ENCODE measurements at regions not wholly inside any gene's neighbourhood (a gene's known extent, or its start where the extent isn't known, plus 50 kb on each side); places are given as distances from the start of the nearest gene placed in this dataset.

GRCh38 chr21:28237661-28238060, 755.0 kb downstream of the LTN1 start:
- no peak overlapping the region for H2BK15ac ChIP-seq (ENCODE audit: low read depth, poor library complexity, severe bottlenecking)
- H3K18ac ChIP-seq (ENCODE audit: low read depth in 1 of 2, low read length in 2 of 2) = peak overlapping the region; percentile 5 to 63
- no peak overlapping the region for H2BK120ac ChIP-seq (ENCODE audit: low read depth, low read length)
- H4K8ac ChIP-seq (ENCODE audit: low read length) = no peak overlapping the region
- no peaks in the 10 kb centered on the region for H3K79me1 ChIP-seq (replicated peaks; ENCODE audit: low read length, poor library complexity, severe bottlenecking)
- H3K27me3 ChIP-seq (ENCODE audit: control insufficient read depth in 1 of 2, insufficient read depth in 1 of 2, low read length in 2 of 2) = no peaks in the 10 kb centered on the region
- H2AFZ ChIP-seq (ENCODE audit: low read depth, low read length) = no peak overlapping the region
- 89% methylated on average over 2 of the region's 2 CpGs for WGBS
- H3K4me1 ChIP-seq (ENCODE audit: control insufficient read depth, insufficient read depth, low read depth, low read length) = no peaks in the 10 kb centered on the region
- H3K4me3 ChIP-seq (ENCODE audit: insufficient read depth in 1 of 2, low read depth in 1 of 2, low read length in 2 of 2) = no peak overlapping the region
- no peak overlapping the region for H3K27ac ChIP-seq (ENCODE audit: low read length, poor library complexity, severe bottlenecking)
- no peak for DNase-seq
- H2BK5ac ChIP-seq (ENCODE audit: low read depth, low read length, poor library complexity, severe bottlenecking) = no peak overlapping the region
- H3K9me3 ChIP-seq (ENCODE audit: control insufficient read depth, low read length) = no peaks in the 10 kb centered on the region
- H3K4me2 ChIP-seq (ENCODE audit: low read length, poor library complexity, severe bottlenecking) = no peak overlapping the region
- H3K36me3 ChIP-seq (ENCODE audit: control insufficient read depth in 1 of 2, insufficient read depth in 2 of 2, low read depth in 1 of 2, low read length in 2 of 2) = no peaks in the 10 kb centered on the region
- no peak overlapping the region for H3K9ac ChIP-seq (ENCODE audit: low read length)
- H2BK12ac ChIP-seq (ENCODE audit: low read length in 2 of 2) = no peak overlapping the region
- H2AK5ac ChIP-seq (ENCODE audit: low read length, severe bottlenecking) = no peak overlapping the region
- H3K4ac ChIP-seq (ENCODE audit: low read depth in 1 of 2, low read length in 2 of 2) = no peak overlapping the region
- no peak overlapping the region for H3K23ac ChIP-seq (ENCODE audit: low read length in 2 of 2)
- no peak overlapping the region for H3K14ac ChIP-seq (ENCODE audit: low read length in 2 of 2)
- H4K91ac ChIP-seq (ENCODE audit: low read length) = no peak overlapping the region

- Histone ChIP-seq H3K36me3 (ENCODE audit: control insufficient read depth in 1 of 2, insufficient read depth in 2 of 2, low read depth in 1 of 2, low read length in 2 of 2) (no peaks in the 10 kb centered on the region), H3K4me2 (ENCODE audit: low read length, poor library complexity, severe bottlenecking) (no peak overlapping the region), H2BK120ac (ENCODE audit: low read depth, low read length) (no peak overlapping the region), H3K27me3 (ENCODE audit: control insufficient read depth in 1 of 2, insufficient read depth in 1 of 2, low read length in 2 of 2) (no peaks in the 10 kb centered on the region), H2BK5ac (ENCODE audit: low read depth, low read length, poor library complexity, severe bottlenecking) (no peak overlapping the region), H3K27ac (ENCODE audit: low read length, poor library complexity, severe bottlenecking) (no peak overlapping the region), H3K4me1 (ENCODE audit: control insufficient read depth, insufficient read depth, low read depth, low read length) (no peaks in the 10 kb centered on the region), H3K79me1 (replicated peaks; ENCODE audit: low read length, poor library complexity, severe bottlenecking) (no peaks in the 10 kb centered on the region), H4K91ac (ENCODE audit: low read length) (peak overlapping the region; percentile 20), H3K9ac (ENCODE audit: low read length) (no peak overlapping the region), H3K4ac (ENCODE audit: low read depth in 1 of 2, low read length in 2 of 2) (peak overlapping the region in 1 of 2 experiments; percentile 35), H3K14ac (ENCODE audit: low read length in 2 of 2) (no peak overlapping the region), H2AK5ac (ENCODE audit: low read length, severe bottlenecking) (no peak overlapping the region), H3K9me3 (ENCODE audit: control insufficient read depth, low read length) (no peaks in the 10 kb centered on the region), H3K23ac (ENCODE audit: low read length in 2 of 2) (no peak overlapping the region), H2AFZ (ENCODE audit: low read depth, low read length) (no peak overlapping the region), H3K18ac (ENCODE audit: low read depth in 1 of 2, low read length in 2 of 2) (peak overlapping the region in 1 of 2 experiments; percentile 64), H2BK12ac (ENCODE audit: low read length in 2 of 2) (peak overlapping the region in 1 of 2 experiments; percentile 54), H2BK15ac (ENCODE audit: low read depth, poor library complexity, severe bottlenecking) (no peak overlapping the region), H4K8ac (ENCODE audit: low read length) (peak overlapping the region; percentile 81), H3K4me3 (ENCODE audit: insufficient read depth in 1 of 2, low read depth in 1 of 2, low read length in 2 of 2) (no peak overlapping the region)
- 89% methylated on average over 1 of the region's 3 CpGs for WGBS
- DNase-seq = no peak
These were observed 757.3 kb downstream of the LTN1 start for GRCh38 chr21:28235169-28235895.

GRCh38 chr21:28234326-28234725, 758.4 kb downstream of the LTN1 start:
- Histone ChIP-seq H2BK15ac (ENCODE audit: low read depth, poor library complexity, severe bottlenecking) (peak overlapping the region; percentile 9), H4K91ac (ENCODE audit: low read length) (peak overlapping the region; percentile 61), H3K4ac (ENCODE audit: low read depth in 1 of 2, low read length in 2 of 2) (peak overlapping the region in 1 of 2 experiments; percentile 52), H3K9me3 (ENCODE audit: control insufficient read depth, low read length) (no peaks in the 10 kb centered on the region), H3K79me1 (replicated peaks; ENCODE audit: low read length, poor library complexity, severe bottlenecking) (no peaks in the 10 kb centered on the region), H4K8ac (ENCODE audit: low read length) (no peak overlapping the region), H3K14ac (ENCODE audit: low read length in 2 of 2) (no peak overlapping the region), H3K4me2 (ENCODE audit: low read length, poor library complexity, severe bottlenecking) (no peak overlapping the region), H2BK120ac (ENCODE audit: low read depth, low read length) (no peak overlapping the region), H3K18ac (ENCODE audit: low read depth in 1 of 2, low read length in 2 of 2) (peak overlapping the region in 1 of 2 experiments; percentile 30), H2AK5ac (ENCODE audit: low read length, severe bottlenecking) (no peak overlapping the region), H3K27me3 (ENCODE audit: control insufficient read depth in 1 of 2, insufficient read depth in 1 of 2, low read length in 2 of 2) (no peaks in the 10 kb centered on the region), H3K4me1 (ENCODE audit: control insufficient read depth, insufficient read depth, low read depth, low read length) (no peaks in the 10 kb centered on the region), H3K4me3 (ENCODE audit: insufficient read depth in 1 of 2, low read depth in 1 of 2, low read length in 2 of 2) (no peak overlapping the region), H3K9ac (ENCODE audit: low read length) (no peak overlapping the region), H2BK5ac (ENCODE audit: low read depth, low read length, poor library complexity, severe bottlenecking) (no peak overlapping the region), H2AFZ (ENCODE audit: low read depth, low read length) (no peak overlapping the region), H3K36me3 (ENCODE audit: control insufficient read depth in 1 of 2, insufficient read depth in 2 of 2, low read depth in 1 of 2, low read length in 2 of 2) (no peaks in the 10 kb centered on the region), H3K23ac (ENCODE audit: low read length in 2 of 2) (no peak overlapping the region), H2BK12ac (ENCODE audit: low read length in 2 of 2) (peak overlapping the region; percentile 1 to 54), H3K27ac (ENCODE audit: low read length, poor library complexity, severe bottlenecking) (no peak overlapping the region)
- no peak for DNase-seq
- WGBS = 95% methylated on average over 5 of the region's 5 CpGs

- 92% methylated on average over 9 of the region's 9 CpGs for WGBS
- Histone ChIP-seq H3K9ac (ENCODE audit: low read length) (no peak overlapping the region), H2BK5ac (ENCODE audit: low read depth, low read length, poor library complexity, severe bottlenecking) (no peak overlapping the region), H3K18ac (ENCODE audit: low read depth in 1 of 2, low read length in 2 of 2) (no peak overlapping the region), H3K14ac (ENCODE audit: low read length in 2 of 2) (no peak overlapping the region), H3K4me3 (ENCODE audit: insufficient read depth in 1 of 2, low read depth in 1 of 2, low read length in 2 of 2) (no peak overlapping the region), H3K4me1 (ENCODE audit: control insufficient read depth, insufficient read depth, low read depth, low read length) (no peaks in the 10 kb centered on the region), H2BK120ac (ENCODE audit: low read depth, low read length) (no peak overlapping the region), H3K27me3 (ENCODE audit: control insufficient read depth in 1 of 2, insufficient read depth in 1 of 2, low read length in 2 of 2) (no peaks in the 10 kb centered on the region), H2AFZ (ENCODE audit: low read depth, low read length) (no peak overlapping the region), H2BK12ac (ENCODE audit: low read length in 2 of 2) (no peak overlapping the region), H3K4me2 (ENCODE audit: low read length, poor library complexity, severe bottlenecking) (no peak overlapping the region), H4K8ac (ENCODE audit: low read length) (no peak overlapping the region), H3K36me3 (ENCODE audit: control insufficient read depth in 1 of 2, insufficient read depth in 2 of 2, low read depth in 1 of 2, low read length in 2 of 2) (no peaks in the 10 kb centered on the region), H2AK5ac (ENCODE audit: low read length, severe bottlenecking) (no peak overlapping the region), H3K79me1 (replicated peaks; ENCODE audit: low read length, poor library complexity, severe bottlenecking) (no peaks in the 10 kb centered on the region), H3K4ac (ENCODE audit: low read depth in 1 of 2, low read length in 2 of 2) (no peak overlapping the region), H3K27ac (ENCODE audit: low read length, poor library complexity, severe bottlenecking) (no peak overlapping the region), H3K23ac (ENCODE audit: low read length in 2 of 2) (no peak overlapping the region), H3K9me3 (ENCODE audit: control insufficient read depth, low read length) (no peaks in the 10 kb centered on the region), H4K91ac (ENCODE audit: low read length) (no peak overlapping the region), H2BK15ac (ENCODE audit: low read depth, poor library complexity, severe bottlenecking) (no peak overlapping the region)
- no peak for DNase-seq
These were observed 759.0 kb downstream of the LTN1 start for GRCh38 chr21:28233536-28234220.
